Type B pancreatic cell (in vitro differentiated cells): ENCODE measurements at regions not wholly inside any gene's neighbourhood (a gene's known extent, or its start where the extent isn't known, plus 50 kb on each side); places are given as distances from the start of the nearest gene placed in this dataset.

Experiments used
- DNase-seq: peaks from one replicate; pipeline ENCODE4 v3.0.0; 2021; ENCODE audit warnings: mixed read lengths; ENCODE audit not compliant: unreplicated experiment; ENCODE audit errors: extremely low spot score
- H3K27ac Mint-ChIP-seq: 2 replicates; pipeline ENCODE4 v1.8.0; 2021; ENCODE audit warnings: mild to moderate bottlenecking, mixed read lengths
- H3K27me3 Mint-ChIP-seq: 2 replicates; pipeline ENCODE4 v1.8.0; 2021; ENCODE audit warnings: mixed read lengths
- H3K36me3 Mint-ChIP-seq: 2 replicates; pipeline ENCODE4 v1.8.0; 2021; ENCODE audit warnings: mixed read lengths
- H3K4me1 Mint-ChIP-seq: one replicate; pipeline ENCODE4 v1.8.0; 2021; ENCODE audit warnings: mixed read lengths; ENCODE audit not compliant: unreplicated experiment
- H3K4me3 Mint-ChIP-seq: 2 replicates; pipeline ENCODE4 v1.8.0; 2021; ENCODE audit warnings: mild to moderate bottlenecking, mixed read lengths
- H3K9me3 Mint-ChIP-seq: 2 replicates; pipeline ENCODE4 v1.8.0; 2021; ENCODE audit warnings: mixed read lengths
- TF ChIP-seq, protein P1 (sequence below): fragments of 200-600 bp; sonication (generic); conservative IDR thresholded peaks from 2 replicates; pipeline ENCODE4 v1.5.0; 2021; ENCODE audit warnings: antibody characterized with exemption, mild to moderate bottlenecking

GRCh38 chr10:78366663-78367411 lies 333.2 kb downstream of the RPS24 start:
- H3K9me3 Mint-ChIP-seq: no peaks in the 10 kb centered on the region
- peaks cover 41% of the 10 kb centered on the region for H3K27me3 Mint-ChIP-seq
- no peak overlapping the region for H3K27ac Mint-ChIP-seq
- H3K36me3 Mint-ChIP-seq: no peaks in the 10 kb centered on the region
- no peak overlapping the region for H3K4me3 Mint-ChIP-seq
- TF ChIP-seq, protein P1, sequence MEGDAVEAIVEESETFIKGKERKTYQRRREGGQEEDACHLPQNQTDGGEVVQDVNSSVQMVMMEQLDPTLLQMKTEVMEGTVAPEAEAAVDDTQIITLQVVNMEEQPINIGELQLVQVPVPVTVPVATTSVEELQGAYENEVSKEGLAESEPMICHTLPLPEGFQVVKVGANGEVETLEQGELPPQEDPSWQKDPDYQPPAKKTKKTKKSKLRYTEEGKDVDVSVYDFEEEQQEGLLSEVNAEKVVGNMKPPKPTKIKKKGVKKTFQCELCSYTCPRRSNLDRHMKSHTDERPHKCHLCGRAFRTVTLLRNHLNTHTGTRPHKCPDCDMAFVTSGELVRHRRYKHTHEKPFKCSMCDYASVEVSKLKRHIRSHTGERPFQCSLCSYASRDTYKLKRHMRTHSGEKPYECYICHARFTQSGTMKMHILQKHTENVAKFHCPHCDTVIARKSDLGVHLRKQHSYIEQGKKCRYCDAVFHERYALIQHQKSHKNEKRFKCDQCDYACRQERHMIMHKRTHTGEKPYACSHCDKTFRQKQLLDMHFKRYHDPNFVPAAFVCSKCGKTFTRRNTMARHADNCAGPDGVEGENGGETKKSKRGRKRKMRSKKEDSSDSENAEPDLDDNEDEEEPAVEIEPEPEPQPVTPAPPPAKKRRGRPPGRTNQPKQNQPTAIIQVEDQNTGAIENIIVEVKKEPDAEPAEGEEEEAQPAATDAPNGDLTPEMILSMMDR: no peak
- peaks cover 61% of the 10 kb centered on the region for H3K4me1 Mint-ChIP-seq
- no peak for DNase-seq

DNA sequence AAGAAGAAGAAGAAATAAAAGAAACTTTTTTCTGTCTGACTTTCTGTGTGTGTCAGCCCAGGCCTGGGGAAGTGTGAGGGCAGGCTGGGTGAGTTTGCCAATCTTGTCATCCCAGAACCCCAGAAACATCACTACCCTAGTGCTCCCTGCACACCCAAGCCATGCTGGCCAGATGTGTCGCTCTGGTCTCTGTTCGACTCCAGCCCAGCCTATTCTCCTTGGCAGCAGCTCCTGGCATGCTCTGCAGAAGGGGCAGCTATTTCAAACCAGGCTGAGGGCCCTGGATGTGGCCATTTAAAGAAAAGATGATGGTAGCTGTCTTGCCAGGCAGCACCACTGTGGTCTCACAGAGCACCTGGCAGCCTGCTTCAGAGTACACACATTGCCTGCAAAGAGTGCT lies 334.1 kb downstream of the RPS24 start:
- TF ChIP-seq, protein P1: no peak
- Mint-ChIP-seq H3K36me3 (no peaks in the 10 kb centered on the region), H3K4me1 (peaks cover 52% of the 10 kb centered on the region), H3K9me3 (no peaks in the 10 kb centered on the region), H3K4me3 (no peak overlapping the region), H3K27ac (no peak overlapping the region), H3K27me3 (peaks cover 37% of the 10 kb centered on the region)
- DNase-seq: no peak

- Mint-ChIP-seq H3K9me3 (no peaks in the 10 kb centered on the region), H3K4me1 (peaks cover 50% of the 10 kb centered on the region), H3K27ac (no peak overlapping the region), H3K36me3 (no peaks in the 10 kb centered on the region), H3K4me3 (no peak overlapping the region), H3K27me3 (peaks cover 30% of the 10 kb centered on the region)
- TF ChIP-seq, protein P1: no peak
- DNase-seq: no peak
Measured at GRCh38 chr10:78371136-78371535, 337.5 kb downstream of the RPS24 start.

DNA sequence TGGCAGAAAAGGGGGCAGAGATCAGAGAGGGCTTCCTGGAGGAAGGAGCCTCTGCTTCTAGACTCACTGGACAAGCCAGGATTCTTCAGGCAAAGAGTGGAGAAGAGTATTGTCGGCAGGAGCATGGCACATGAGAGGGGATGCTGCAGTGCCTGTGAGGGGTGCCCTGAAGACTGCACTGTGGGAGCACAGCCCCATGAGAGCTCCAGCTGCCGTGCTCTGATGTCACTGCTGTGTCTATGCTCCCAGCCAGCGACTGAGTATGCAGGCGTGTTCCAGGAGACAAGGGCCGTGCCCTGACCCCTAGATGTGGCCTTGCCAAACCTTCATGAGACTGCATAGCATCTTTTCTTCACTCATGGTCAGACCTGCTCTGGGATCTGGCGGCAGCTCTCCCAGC lies 339.1 kb downstream of the RPS24 start:
- Mint-ChIP-seq H3K36me3 (no peaks in the 10 kb centered on the region), H3K27ac (peak overlapping the region; percentile 20), H3K4me1 (peaks cover 34% of the 10 kb centered on the region), H3K27me3 (peaks cover 29% of the 10 kb centered on the region), H3K9me3 (no peaks in the 10 kb centered on the region), H3K4me3 (no peak overlapping the region)
- DNase-seq: no peak
- TF ChIP-seq, protein P1: no peak

DNA sequence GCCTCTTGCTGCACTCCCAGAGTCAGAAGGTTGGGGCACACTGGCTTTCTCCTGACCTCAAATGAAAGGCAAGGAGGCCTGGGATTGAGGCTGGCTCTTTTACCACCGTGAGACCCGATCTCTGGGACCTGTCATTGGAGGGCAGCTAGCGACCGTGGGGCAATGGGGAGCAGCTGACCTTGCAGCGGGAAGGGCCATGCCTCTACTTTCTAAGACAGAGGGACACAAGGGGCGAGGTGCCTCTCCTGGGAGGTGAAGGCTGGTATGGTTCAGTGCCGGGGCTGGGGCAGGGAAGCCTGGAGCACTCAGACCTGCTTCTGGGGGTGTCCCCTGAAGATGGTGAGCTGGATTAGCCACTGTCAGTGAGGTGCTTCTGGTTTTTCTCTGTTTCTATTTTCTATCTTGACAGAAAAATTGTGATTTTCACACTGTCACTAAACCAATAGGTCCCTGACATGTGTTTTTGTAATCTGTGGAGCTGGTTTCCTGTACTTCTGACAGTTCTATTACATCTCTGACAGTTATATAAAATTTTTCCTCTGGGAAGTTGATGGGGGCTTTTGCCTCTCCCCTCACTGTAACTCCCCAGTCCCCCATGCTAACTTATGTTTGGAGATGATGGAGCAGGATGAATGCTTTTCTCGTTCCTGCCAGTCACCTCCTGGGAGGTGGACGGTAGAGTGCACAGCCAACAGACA lies 340.8 kb downstream of the RPS24 start:
- Mint-ChIP-seq H3K4me3 (no peak overlapping the region), H3K27ac (no peak overlapping the region), H3K4me1 (peaks cover 27% of the 10 kb centered on the region), H3K36me3 (no peaks in the 10 kb centered on the region), H3K27me3 (peaks cover 24% of the 10 kb centered on the region), H3K9me3 (no peaks in the 10 kb centered on the region)
- no peak for DNase-seq
- TF ChIP-seq, protein P1: no peak
